Large intestine (tissue), 3 donors: ENCODE measurements at regions not wholly inside any gene's neighbourhood (a gene's known extent, or its start where the extent isn't known, plus 50 kb on each side); places are given as distances from the start of the nearest gene placed in this dataset.
A peak's percentile ranks its signal among the peaks of the same experiment; 100 is the strongest.
"Not testable (repeated sequence)": the region's sequence is repeated elsewhere in the genome, so short reads cannot be mapped to it uniquely, and the experiment has no call there.

ENCODE experiments used
- DNase-seq, 2 donors: peaks; one replicate each; pipeline versions ENCODE4 v3.0.0 to v3.0.0-alpha.2; 2013
- H3K27ac ChIP-seq: one replicate; pipeline ENCODE4 v1.5.1; 2013; ENCODE audit warnings: low read length
- H3K27me3 ChIP-seq: 2 replicates; pipeline ENCODE4 v1.6.1; 2013; ENCODE audit warnings: low read length; ENCODE audit not compliant: control insufficient read depth, insufficient read depth
- H3K36me3 ChIP-seq: 2 replicates; pipeline ENCODE4 v1.6.1; 2013; ENCODE audit warnings: low read length; ENCODE audit not compliant: control insufficient read depth, insufficient read depth
- H3K4me1 ChIP-seq: one replicate; pipeline ENCODE4 v1.6.1; 2013; ENCODE audit warnings: low read length; ENCODE audit not compliant: control insufficient read depth, insufficient read depth
- H3K4me3 ChIP-seq: one replicate; pipeline ENCODE4 v1.5.1; 2013; ENCODE audit warnings: low read length
- H3K9me3 ChIP-seq: one replicate; pipeline ENCODE4 v1.6.1; 2013; ENCODE audit warnings: mild to moderate bottlenecking, low read depth, low read length, moderate library complexity; ENCODE audit not compliant: control insufficient read depth
- WGBS: methylation state at CpG from one replicate; pipeline ENCODE4 v1.1.5; 2013; ENCODE audit warnings: low lambda C conversion rate; ENCODE audit not compliant: insufficient coverage; 5-methylcytosine and 5-hydroxymethylcytosine counted together

DNA sequence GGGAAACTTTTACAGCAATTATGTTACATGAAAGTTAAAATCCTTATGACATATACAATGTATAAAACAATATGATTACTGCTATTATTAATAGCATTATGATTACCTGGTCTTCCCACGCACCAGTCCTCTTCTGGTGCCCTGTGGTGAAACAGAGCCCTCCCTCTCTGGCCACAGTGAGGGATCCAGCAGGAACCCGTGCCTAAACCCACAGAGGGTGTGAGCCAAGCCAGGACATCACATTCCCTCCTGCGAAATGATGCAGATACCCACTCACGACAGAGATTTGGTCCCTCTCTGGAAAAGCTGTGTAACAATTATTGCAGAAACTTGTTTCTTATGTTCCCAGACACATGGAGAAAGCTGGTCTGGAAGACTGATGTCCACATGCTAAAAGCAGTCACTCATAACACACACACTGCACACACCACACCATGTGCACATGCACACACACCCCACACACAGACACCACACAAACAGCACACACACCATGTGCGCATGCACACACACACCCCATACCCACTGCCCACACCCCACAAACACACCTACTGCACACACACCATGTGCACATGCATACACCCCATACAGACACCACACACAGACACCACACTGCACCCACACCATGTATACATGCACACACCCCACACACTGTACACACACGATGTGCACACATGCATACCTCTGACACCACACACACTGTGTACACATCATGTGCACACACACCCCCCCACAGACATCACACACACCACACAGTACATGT is 1462.2 kb downstream of the FOXD4L5 start:
- WGBS, result no CpG with 5 or more reads among the region's 6 CpGs
- H3K9me3 ChIP-seq, result peaks cover 14% of the 10 kb centered on the region
- not testable (repeated sequence) for H3K36me3 ChIP-seq, H3K4me1 ChIP-seq, H3K4me3 ChIP-seq, DNase-seq, H3K27me3 ChIP-seq, H3K27ac ChIP-seq

DNA sequence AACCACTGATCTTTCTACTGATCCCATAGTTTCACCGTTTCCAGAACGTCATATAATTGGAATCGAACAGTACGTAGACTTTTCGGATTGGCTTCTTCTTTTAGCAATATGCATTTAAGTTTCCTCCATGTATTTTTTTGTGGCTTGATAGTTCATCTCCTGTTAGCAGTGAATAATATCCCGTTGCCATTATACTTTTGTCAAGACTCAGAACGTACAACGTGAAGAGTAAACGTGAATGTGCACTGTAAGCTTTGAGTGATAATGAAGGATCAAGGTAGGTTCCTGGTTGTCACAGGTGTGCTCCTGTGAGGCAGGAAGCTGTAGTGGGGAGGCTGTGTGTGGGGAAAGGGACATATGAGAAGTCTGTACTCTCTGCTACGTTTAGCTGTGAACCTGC is 1463.7 kb downstream of the FOXD4L5 start:
- not testable (repeated sequence) for H3K4me3 ChIP-seq, H3K27ac ChIP-seq, H3K36me3 ChIP-seq, H3K4me1 ChIP-seq
- 53% methylated on average over 6 of the region's 10 CpGs for WGBS
- H3K27me3 ChIP-seq, result peaks cover 23% of the 10 kb centered on the region
- DNase-seq, result peak in 1 of 2 donors; percentile 11
- H3K9me3 ChIP-seq, result peaks cover 26% of the 10 kb centered on the region

DNA sequence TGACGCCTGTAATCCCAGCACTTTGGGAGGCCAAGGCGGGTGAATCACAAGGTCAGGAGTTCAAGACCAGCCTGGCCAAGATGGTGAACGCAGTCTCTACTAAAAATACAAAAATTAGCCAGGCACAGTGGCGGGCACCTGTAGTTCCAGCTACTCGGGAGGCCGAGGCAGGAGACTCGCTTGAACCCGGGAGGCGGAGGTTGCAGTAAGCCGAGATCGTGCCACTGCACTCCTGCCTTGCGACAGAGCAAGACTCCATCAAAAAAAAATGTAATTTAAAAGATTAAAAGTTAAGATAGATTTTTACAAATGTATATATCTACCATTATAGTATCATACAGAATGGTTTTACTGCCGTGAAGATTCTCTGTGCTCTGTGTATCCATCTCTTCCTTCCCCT is 1464.1 kb downstream of the FOXD4L5 start:
- not testable (repeated sequence) for H3K27ac ChIP-seq, H3K36me3 ChIP-seq, DNase-seq, H3K4me3 ChIP-seq, H3K4me1 ChIP-seq
- peaks cover 26% of the 10 kb centered on the region for H3K9me3 ChIP-seq
- H3K27me3 ChIP-seq, result peaks cover 23% of the 10 kb centered on the region
- 20% methylated on average over 1 of the region's 13 CpGs for WGBS

GRCh38 chr9:63820383-63820782 is 1464.6 kb downstream of the FOXD4L5 start:
- WGBS, result no CpG with 5 or more reads among the region's 3 CpGs
- H3K36me3 ChIP-seq, H3K27ac ChIP-seq, H3K4me1 ChIP-seq, DNase-seq, H3K4me3 ChIP-seq: not testable (repeated sequence)
- H3K27me3 ChIP-seq, result peaks cover 23% of the 10 kb centered on the region
- peaks cover 31% of the 10 kb centered on the region for H3K9me3 ChIP-seq

DNA sequence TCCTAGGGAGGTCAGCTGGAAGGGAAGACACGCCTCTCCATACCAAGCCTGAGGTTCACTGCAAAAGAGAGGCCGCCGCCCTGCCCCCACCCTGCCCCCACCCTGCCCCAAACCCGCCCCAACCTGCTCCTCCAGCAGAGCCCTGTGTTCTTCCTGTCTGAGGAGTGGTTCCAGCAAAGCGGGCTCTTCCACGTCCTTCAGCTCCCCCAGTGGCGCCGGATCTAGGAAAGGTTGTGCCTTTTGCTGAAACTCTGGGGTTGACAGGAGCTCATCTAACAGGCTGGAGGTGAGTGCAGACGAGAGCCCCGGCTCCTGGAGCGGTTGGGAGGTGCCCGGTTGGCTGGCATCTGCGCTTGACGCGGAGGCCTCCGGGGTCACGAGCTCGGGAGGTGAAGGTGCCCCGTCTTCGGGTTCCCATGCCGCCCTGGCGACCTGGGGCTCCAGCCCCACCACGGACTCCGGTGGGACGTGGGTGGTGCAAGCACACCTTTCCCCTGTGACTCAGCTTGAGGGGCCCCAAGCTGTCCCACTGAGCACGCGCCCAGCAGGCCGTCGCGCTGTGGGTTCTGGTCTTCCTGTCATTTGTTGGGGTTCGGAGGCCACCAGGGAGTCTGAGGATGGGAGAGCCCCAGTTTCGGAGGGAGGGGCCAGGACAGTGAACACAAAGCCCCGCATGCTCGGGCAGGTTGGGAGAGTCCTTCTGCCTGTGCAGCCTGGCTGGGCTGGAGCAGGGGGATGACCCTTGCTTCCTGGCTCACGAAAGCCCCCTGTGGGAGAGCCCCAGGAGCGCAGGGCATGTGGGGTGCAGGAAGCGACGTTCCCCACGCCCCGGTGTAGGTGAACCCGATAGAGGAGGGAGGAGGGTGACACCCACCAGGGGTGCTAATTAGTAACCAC is 1467.1 kb downstream of the FOXD4L5 start:
- no peak overlapping the region for H3K27ac ChIP-seq
- no peaks in the 10 kb centered on the region for H3K36me3 ChIP-seq
- DNase-seq, result peak in 1 of 2 donors; percentile 37
- peaks cover 23% of the 10 kb centered on the region for H3K27me3 ChIP-seq
- peaks cover 35% of the 10 kb centered on the region for H3K9me3 ChIP-seq
- no peak overlapping the region for H3K4me3 ChIP-seq
- WGBS, result 29% methylated on average over 7 of the region's 41 CpGs
- no peaks in the 10 kb centered on the region for H3K4me1 ChIP-seq

DNA sequence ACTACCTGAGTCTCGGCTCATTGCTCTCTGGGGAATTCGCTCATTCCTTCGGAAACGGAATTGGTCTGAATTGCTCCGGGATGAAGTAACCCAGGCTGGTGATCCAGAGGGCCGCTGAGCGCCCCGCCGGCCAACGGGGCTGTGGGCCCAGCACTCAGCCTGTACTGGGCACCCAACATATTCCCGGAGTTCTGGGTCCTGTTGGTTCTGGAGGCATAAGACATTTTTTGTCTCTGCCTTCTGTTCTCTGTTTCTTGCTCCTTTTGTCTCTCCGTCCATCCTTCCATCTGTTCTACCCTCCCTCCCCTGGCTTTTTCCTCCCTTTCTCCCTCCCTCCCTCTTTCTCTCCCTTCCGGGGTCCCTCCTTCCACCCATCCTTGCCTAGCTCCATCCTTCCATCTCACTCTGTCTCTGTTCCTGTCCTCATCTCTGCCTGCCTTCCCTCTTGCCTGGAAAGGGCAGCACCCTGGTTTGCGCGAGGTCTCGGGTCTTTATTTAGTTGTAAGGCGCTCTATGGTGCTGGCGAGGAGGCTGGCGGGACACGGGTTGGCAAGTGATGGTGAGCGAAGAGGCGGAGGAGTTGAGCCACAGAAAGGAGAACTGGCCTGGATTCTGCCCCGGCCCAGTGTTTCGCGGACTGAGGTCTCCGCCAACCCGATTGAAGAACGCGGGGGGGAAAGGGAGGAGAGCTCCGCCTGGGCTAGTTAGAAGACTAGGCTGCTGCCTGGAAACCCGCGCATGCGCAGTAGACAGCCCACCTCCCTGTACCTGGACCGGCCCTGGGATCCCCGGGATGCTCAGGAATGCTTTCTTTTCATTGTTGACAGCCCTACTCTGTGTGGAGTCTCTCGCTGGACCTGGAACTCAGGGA is 1468.0 kb downstream of the FOXD4L5 start:
- Histone ChIP-seq H3K4me3 (peak overlapping the region; percentile 19), H3K9me3 (peaks cover 34% of the 10 kb centered on the region), H3K36me3 (no peaks in the 10 kb centered on the region), H3K4me1 (no peaks in the 10 kb centered on the region), H3K27me3 (peaks cover 23% of the 10 kb centered on the region), H3K27ac (no peak overlapping the region)
- DNase-seq, result peak; percentile 63 to 65
- 25% methylated on average over 11 of the region's 36 CpGs for WGBS

DNA sequence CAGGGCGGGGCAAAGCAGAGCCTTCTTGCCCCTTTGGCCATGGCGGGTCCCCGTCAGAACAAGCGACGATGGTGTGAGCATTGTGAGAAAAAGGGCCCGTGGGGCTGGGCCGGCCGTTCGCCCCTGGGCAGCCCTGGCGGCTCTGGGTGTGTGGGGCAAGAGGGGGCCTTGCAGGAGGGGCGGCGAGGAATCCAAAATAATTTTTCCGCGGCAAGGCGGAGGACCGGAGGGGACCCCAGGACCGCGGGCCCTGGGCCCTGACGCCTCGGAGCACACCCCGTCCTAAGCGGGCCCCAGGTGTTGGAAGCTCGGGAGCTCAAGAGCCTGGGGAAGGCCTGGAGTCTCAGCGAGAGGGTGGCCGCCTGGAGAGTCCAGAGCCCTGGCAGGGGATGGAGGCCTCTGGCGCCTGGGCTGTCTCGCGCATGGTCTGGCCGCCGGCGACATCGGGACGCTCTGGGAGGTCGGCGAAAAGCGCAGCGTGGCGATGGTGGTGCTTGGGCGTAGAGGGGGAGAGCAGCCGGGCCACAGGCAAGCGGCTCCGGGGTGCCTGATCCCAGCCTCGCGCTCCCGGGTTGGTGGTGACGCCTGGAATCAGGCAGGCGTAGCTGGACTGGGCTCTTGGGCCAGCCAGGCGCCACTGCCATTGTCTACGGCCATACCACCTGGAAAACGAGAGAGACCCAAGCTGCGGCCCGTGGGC is 1469.9 kb downstream of the FOXD4L5 start:
- not testable (repeated sequence) for H3K4me3 ChIP-seq, H3K36me3 ChIP-seq, H3K4me1 ChIP-seq, H3K27ac ChIP-seq
- WGBS, result no CpG with 5 or more reads among the region's 52 CpGs
- Histone ChIP-seq H3K27me3 (peaks cover 20% of the 10 kb centered on the region), H3K9me3 (peaks cover 34% of the 10 kb centered on the region)
- peak in 1 of 2 donors; percentile 11 for DNase-seq

DNA sequence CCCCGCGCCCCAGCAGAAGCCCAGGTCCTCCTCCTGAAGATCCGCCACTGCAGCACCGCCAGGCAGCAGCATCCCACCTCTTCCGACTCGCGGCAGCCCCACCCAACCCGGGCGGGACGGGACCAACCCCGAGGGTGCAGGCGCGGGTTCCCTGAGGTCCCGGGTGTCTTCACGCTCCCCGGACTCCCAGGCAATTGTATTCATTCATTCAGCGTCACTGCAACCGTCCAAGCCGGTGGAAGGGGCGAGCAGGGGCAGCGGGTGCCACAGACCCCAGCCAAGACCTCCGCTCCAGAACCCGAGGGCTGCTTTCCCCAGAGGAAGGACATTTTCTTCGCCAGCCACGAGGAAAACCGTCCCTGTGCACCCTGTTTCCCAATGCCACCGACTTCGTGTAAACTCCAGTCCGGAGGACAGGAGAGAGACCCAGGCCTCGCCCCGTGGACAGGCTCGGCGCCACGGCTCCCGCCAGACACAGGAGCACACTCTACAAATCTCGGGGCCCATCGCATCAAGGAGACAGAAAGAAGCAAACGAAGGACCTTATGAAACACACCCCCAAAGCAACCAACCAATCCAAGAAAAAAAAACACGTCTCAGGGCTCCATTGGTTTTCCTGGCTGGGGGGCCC is 1471.5 kb downstream of the FOXD4L5 start:
- not testable (repeated sequence) for H3K36me3 ChIP-seq, H3K27ac ChIP-seq, H3K4me1 ChIP-seq, H3K4me3 ChIP-seq, DNase-seq
- peaks cover 17% of the 10 kb centered on the region for H3K27me3 ChIP-seq
- no CpG with 5 or more reads among the region's 39 CpGs for WGBS
- H3K9me3 ChIP-seq, result peaks cover 34% of the 10 kb centered on the region

- H3K4me1 ChIP-seq, H3K4me3 ChIP-seq, H3K27ac ChIP-seq, H3K36me3 ChIP-seq, DNase-seq: not testable (repeated sequence)
- H3K27me3 ChIP-seq, result peaks cover 13% of the 10 kb centered on the region
- peaks cover 30% of the 10 kb centered on the region for H3K9me3 ChIP-seq
- WGBS, result no CpG with 5 or more reads among the region's 34 CpGs
Measured at GRCh38 chr9:63812822-63813221, 1472.2 kb downstream of the FOXD4L5 start.
